SK-N-SH treated with all-trans-retinoic acid at 6 μM for 48 hours (cell line): ENCODE measurements at regions not wholly inside any gene's neighbourhood (a gene's known extent, or its start where the extent isn't known, plus 50 kb on each side); places are given as distances from the start of the nearest gene placed in this dataset.

Source experiments
- ATAC-seq: fragments of 200-7000 bp; cut with Tn5 transposase; 3 replicates; pipeline ENCODE4 v1.9.1; 2020; ENCODE audit warnings: mild to moderate bottlenecking, moderate library complexity
- ARNTL ChIP-seq: fragments of 450-650 bp; formaldehyde crosslinking; IDR thresholded peaks from 2 replicates; pipeline ENCODE4 v1.5.0; 2020; ENCODE audit warnings: low read depth, mild to moderate bottlenecking, moderate library complexity, borderline replicate concordance
- BACH2 ChIP-seq: fragments of 250-450 bp; sonication (Bioruptor Pico); IDR thresholded peaks from 2 replicates; pipeline ENCODE4 v1.9.0; 2021; ENCODE audit warnings: mild to moderate bottlenecking, borderline replicate concordance
- CSDC2 ChIP-seq: fragments of 250-450 bp; sonication (Bioruptor Pico); IDR thresholded peaks from 2 replicates; pipeline ENCODE4 v1.5.0; 2020; ENCODE audit warnings: mild to moderate bottlenecking, moderate library complexity
- ESRRG ChIP-seq: fragments of 250-450 bp; sonication (Bioruptor Pico); IDR thresholded peaks from 2 replicates; pipeline ENCODE4 v1.6.1; 2021; ENCODE audit warnings: mild to moderate bottlenecking
- GLIS3 ChIP-seq: fragments of 250-450 bp; sonication (Bioruptor Pico); IDR thresholded peaks from 2 replicates; pipeline ENCODE4 v1.5.0; 2020; ENCODE audit warnings: mild to moderate bottlenecking, moderate library complexity
- ISL1 ChIP-seq: fragments of 250-450 bp; sonication (Bioruptor Pico); IDR thresholded peaks from 2 replicates; pipeline ENCODE4 v2.1.2; 2022; ENCODE audit warnings: mild to moderate bottlenecking, moderate library complexity
- OSR1 ChIP-seq: fragments of 250-450 bp; sonication (Bioruptor Pico); IDR thresholded peaks from 2 replicates; pipeline ENCODE4 v1.8.0; 2022; ENCODE audit warnings: moderate library complexity, mild to moderate bottlenecking, inconsistent platforms
- PPARA ChIP-seq: fragments of 250-450 bp; sonication (Bioruptor Pico); IDR thresholded peaks from 2 replicates; pipeline ENCODE4 v1.5.0; 2020; ENCODE audit warnings: mild to moderate bottlenecking, borderline replicate concordance
- RARB ChIP-seq: fragments of 250-450 bp; sonication (Bioruptor Pico); IDR thresholded peaks from 2 replicates; pipeline ENCODE4 v1.8.0; 2021; ENCODE audit warnings: mild to moderate bottlenecking, moderate library complexity
- SNAI2 ChIP-seq: fragments of 250-450 bp; sonication (Bioruptor Pico); IDR thresholded peaks from 2 replicates; pipeline ENCODE4 v1.5.0; 2020; ENCODE audit warnings: mild to moderate bottlenecking, moderate library complexity
- TCF4 ChIP-seq: fragments of 250-450 bp; sonication (Bioruptor Pico); IDR thresholded peaks from 2 replicates; pipeline ENCODE4 v1.8.0; 2021; ENCODE audit warnings: mild to moderate bottlenecking, moderate library complexity, borderline replicate concordance
- TOX ChIP-seq: fragments of 250-450 bp; sonication (Bioruptor Pico); IDR thresholded peaks from 2 replicates; pipeline ENCODE4 v1.8.0; 2021; ENCODE audit warnings: mild to moderate bottlenecking, moderate library complexity, borderline replicate concordance
- ZC3H10 ChIP-seq: fragments of 250-450 bp; sonication (Bioruptor Pico); IDR thresholded peaks from 2 replicates; pipeline ENCODE4 v1.5.1; 2021; ENCODE audit warnings: mild to moderate bottlenecking, moderate library complexity
- ZFP3 ChIP-seq: fragments of 250-450 bp; sonication (Bioruptor Pico); IDR thresholded peaks from 2 replicates; pipeline ENCODE4 v1.5.0; 2020; ENCODE audit warnings: mild to moderate bottlenecking, moderate library complexity
- ZNF565 ChIP-seq: fragments of 450-650 bp; formaldehyde crosslinking; conservative IDR thresholded peaks from 2 replicates; pipeline ENCODE4 v1.5.0; 2020; ENCODE audit warnings: low read depth, mild to moderate bottlenecking, moderate library complexity
- ZNF70 ChIP-seq: fragments of 450-650 bp; formaldehyde crosslinking; IDR thresholded peaks from 2 replicates; pipeline ENCODE4 v1.5.0; 2020; ENCODE audit warnings: mild to moderate bottlenecking, moderate library complexity
- ZNF8 ChIP-seq: fragments of 450-650 bp; formaldehyde crosslinking; IDR thresholded peaks from 2 replicates; pipeline ENCODE4 v1.5.0; 2020; ENCODE audit warnings: mild to moderate bottlenecking, moderate library complexity
- TF ChIP-seq, protein P1 (sequence below): fragments of 250-450 bp; sonication (Bioruptor Pico); IDR thresholded peaks from 2 replicates; pipeline ENCODE4 v1.5.1; 2020; ENCODE audit warnings: low read depth, mild to moderate bottlenecking, moderate library complexity
- TF ChIP-seq, protein P2 (sequence below): fragments of 250-450 bp; sonication (Bioruptor Pico); IDR thresholded peaks from 2 replicates; pipeline ENCODE4 v1.8.0; 2021; ENCODE audit warnings: low read depth, mild to moderate bottlenecking, moderate library complexity, borderline replicate concordance
- TF ChIP-seq, protein P3 (sequence below): fragments of 250-450 bp; sonication (Bioruptor Pico); IDR thresholded peaks from 2 replicates; pipeline ENCODE4 v1.5.0; 2020; ENCODE audit warnings: mild to moderate bottlenecking, moderate library complexity
- TF ChIP-seq, protein P4 (sequence below): fragments of 250-450 bp; sonication (Bioruptor Pico); IDR thresholded peaks from 2 replicates; pipeline ENCODE4 v1.8.0; 2020; ENCODE audit warnings: mild to moderate bottlenecking, moderate library complexity, borderline replicate concordance

DNA sequence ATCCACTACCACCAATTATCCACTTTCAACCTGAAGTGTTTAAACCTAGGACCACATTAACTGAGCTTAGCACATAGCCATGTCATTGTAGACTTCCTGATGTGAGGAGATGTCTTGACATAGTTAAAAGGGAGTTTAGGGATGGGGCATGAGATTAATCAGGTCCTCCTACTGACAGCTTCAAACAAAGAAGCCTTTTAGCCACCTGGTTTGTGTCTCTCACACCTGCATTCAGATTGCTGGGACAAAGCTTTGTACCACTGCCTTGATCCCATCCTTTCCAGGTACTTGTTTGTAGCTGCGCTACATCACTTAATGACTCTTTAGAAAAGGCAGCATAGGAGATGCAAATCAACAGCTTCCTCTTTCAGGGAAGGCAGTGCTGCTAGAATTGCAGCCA lies 340.7 kb upstream of the DDHD1 start:
- TF ChIP-seq PPARA (no peak), ESRRG (no peak), CSDC2 (CRISPR knock-in tag) (no peak), ARNTL (CRISPR knock-in tag) (no peak), RARB (CRISPR knock-in tag) (no peak), ZC3H10 (CRISPR knock-in tag) (no peak), GLIS3 (CRISPR knock-in tag) (no peak), ZNF70 (CRISPR knock-in tag) (no peak), OSR1 (CRISPR knock-in tag) (no peak), ZFP3 (CRISPR knock-in tag) (no peak)
- TF ChIP-seq, protein P1, sequence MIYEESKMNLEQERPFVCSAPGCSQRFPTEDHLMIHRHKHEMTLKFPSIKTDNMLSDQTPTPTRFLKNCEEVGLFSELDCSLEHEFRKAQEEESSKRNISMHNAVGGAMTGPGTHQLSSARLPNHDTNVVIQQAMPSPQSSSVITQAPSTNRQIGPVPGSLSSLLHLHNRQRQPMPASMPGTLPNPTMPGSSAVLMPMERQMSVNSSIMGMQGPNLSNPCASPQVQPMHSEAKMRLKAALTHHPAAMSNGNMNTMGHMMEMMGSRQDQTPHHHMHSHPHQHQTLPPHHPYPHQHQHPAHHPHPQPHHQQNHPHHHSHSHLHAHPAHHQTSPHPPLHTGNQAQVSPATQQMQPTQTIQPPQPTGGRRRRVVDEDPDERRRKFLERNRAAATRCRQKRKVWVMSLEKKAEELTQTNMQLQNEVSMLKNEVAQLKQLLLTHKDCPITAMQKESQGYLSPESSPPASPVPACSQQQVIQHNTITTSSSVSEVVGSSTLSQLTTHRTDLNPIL (CRISPR knock-in tag), result no peak
- TF ChIP-seq, protein P2, sequence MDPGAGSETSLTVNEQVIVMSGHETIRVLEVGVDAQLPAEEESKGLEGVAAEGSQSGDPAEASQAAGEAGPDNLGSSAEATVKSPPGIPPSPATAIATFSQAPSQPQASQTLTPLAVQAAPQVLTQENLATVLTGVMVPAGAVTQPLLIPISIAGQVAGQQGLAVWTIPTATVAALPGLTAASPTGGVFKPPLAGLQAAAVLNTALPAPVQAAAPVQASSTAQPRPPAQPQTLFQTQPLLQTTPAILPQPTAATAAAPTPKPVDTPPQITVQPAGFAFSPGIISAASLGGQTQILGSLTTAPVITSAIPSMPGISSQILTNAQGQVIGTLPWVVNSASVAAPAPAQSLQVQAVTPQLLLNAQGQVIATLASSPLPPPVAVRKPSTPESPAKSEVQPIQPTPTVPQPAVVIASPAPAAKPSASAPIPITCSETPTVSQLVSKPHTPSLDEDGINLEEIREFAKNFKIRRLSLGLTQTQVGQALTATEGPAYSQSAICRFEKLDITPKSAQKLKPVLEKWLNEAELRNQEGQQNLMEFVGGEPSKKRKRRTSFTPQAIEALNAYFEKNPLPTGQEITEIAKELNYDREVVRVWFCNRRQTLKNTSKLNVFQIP, result no peak
- TF ChIP-seq, protein P3, sequence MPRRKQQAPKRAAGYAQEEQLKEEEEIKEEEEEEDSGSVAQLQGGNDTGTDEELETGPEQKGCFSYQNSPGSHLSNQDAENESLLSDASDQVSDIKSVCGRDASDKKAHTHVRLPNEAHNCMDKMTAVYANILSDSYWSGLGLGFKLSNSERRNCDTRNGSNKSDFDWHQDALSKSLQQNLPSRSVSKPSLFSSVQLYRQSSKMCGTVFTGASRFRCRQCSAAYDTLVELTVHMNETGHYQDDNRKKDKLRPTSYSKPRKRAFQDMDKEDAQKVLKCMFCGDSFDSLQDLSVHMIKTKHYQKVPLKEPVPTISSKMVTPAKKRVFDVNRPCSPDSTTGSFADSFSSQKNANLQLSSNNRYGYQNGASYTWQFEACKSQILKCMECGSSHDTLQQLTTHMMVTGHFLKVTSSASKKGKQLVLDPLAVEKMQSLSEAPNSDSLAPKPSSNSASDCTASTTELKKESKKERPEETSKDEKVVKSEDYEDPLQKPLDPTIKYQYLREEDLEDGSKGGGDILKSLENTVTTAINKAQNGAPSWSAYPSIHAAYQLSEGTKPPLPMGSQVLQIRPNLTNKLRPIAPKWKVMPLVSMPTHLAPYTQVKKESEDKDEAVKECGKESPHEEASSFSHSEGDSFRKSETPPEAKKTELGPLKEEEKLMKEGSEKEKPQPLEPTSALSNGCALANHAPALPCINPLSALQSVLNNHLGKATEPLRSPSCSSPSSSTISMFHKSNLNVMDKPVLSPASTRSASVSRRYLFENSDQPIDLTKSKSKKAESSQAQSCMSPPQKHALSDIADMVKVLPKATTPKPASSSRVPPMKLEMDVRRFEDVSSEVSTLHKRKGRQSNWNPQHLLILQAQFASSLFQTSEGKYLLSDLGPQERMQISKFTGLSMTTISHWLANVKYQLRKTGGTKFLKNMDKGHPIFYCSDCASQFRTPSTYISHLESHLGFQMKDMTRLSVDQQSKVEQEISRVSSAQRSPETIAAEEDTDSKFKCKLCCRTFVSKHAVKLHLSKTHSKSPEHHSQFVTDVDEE, result no peak
- TF ChIP-seq, all 23 proteins: peak for 0
- no peak for ATAC-seq

DNA sequence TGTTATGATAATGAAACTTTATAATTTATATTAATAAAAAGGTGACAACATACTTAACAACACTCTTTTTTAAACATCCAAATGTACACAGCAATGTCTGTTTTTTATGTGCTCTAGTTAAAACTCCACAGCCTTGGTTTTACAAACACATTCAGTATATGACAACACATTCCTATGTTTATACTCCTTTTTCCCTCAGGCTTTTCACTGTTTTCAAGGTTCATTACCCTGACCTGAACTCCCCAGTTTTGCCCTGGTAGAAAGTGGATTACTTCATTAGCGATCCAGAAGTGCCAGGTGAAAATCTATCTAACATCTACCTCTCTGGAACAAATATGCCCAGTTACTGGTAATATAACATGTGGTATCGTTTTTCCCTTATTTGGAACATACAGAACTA lies 340.2 kb upstream of the DDHD1 start:
- no peak for ATAC-seq
- TF ChIP-seq ZFP3 (CRISPR knock-in tag) (no peak), ZNF8 (no peak), TOX (CRISPR knock-in tag) (no peak), SNAI2 (CRISPR knock-in tag) (no peak), ARNTL (CRISPR knock-in tag) (no peak), PPARA (no peak), ZC3H10 (CRISPR knock-in tag) (no peak)
- TF ChIP-seq, protein P4, sequence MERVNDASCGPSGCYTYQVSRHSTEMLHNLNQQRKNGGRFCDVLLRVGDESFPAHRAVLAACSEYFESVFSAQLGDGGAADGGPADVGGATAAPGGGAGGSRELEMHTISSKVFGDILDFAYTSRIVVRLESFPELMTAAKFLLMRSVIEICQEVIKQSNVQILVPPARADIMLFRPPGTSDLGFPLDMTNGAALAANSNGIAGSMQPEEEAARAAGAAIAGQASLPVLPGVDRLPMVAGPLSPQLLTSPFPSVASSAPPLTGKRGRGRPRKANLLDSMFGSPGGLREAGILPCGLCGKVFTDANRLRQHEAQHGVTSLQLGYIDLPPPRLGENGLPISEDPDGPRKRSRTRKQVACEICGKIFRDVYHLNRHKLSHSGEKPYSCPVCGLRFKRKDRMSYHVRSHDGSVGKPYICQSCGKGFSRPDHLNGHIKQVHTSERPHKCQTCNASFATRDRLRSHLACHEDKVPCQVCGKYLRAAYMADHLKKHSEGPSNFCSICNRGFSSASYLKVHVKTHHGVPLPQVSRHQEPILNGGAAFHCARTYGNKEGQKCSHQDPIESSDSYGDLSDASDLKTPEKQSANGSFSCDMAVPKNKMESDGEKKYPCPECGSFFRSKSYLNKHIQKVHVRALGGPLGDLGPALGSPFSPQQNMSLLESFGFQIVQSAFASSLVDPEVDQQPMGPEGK (CRISPR knock-in tag), result no peak
- TF ChIP-seq, protein P2, result no peak

DNA sequence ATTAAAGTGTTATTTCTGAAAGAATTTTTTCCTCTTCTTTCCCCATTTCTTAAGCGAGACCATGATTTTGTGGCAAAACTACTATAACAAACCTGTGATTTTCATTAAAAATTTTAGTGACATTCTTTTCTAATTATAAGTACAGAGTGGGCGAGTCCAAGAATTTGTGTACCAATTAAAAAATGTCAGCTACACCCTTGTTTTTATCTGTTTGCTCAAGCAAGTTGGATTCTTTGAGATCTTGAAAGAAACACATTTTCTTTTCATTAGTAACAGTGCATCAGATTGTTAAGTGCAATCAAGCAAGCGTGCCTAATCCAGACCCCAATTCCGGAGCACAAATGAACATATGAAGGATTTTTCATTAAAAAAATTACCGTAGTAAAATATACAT lies 338.8 kb upstream of the DDHD1 start:
- no peak for ATAC-seq
- TF ChIP-seq ESRRG (no peak), SNAI2 (CRISPR knock-in tag) (no peak), BACH2 (CRISPR knock-in tag) (no peak), RARB (CRISPR knock-in tag) (no peak), ISL1 (no peak), TCF4 (no peak), OSR1 (CRISPR knock-in tag) (no peak), ZNF70 (CRISPR knock-in tag) (no peak), ARNTL (CRISPR knock-in tag) (no peak), PPARA (no peak), GLIS3 (CRISPR knock-in tag) (no peak), CSDC2 (CRISPR knock-in tag) (no peak), ZFP3 (CRISPR knock-in tag) (no peak), ZNF565 (CRISPR knock-in tag) (no peak), ZNF8 (no peak)
- TF ChIP-seq, protein P2, result no peak
- TF ChIP-seq, protein P4 (CRISPR knock-in tag), result no peak
- TF ChIP-seq, protein P1 (CRISPR knock-in tag), result no peak
